IMR-90 (cell line): ENCODE measurements at regions not wholly inside any gene's neighbourhood (a gene's known extent, or its start where the extent isn't known, plus 50 kb on each side); places are given as distances from the start of the nearest gene placed in this dataset.

Experiments used
- ATAC-seq: fragments of 200-7000 bp; cut with Tn5 transposase; 2 replicates; pipeline ENCODE4 v1.9.1; 2020; ENCODE audit warnings: low read depth, mild to moderate bottlenecking, moderate library complexity
- BruUV-seq: library from RNA; stranded (reverse); fragments of 400-500 nt; replicated peaks from 2 replicates; lab custom pipeline; 2021; lab: Mats Ljungman, UMichigan
- CTCF ChIA-PET: fragments of 300-600 bp; formaldehyde crosslinking; extraction: SDS; loops from one replicate; lab custom pipeline; 2021; ENCODE audit warnings: antibody characterized with exemption; lab: Yijun Ruan, JAX
- POLR2A ChIA-PET: fragments of 300-600 bp; sonication (Branson Sonifier 250); formaldehyde crosslinking; loops from one replicate; lab custom pipeline; 2022; ENCODE audit warnings: antibody characterized with exemption; ENCODE audit not compliant: unreplicated experiment; lab: Charles Lee
- DNase-seq: peaks from one replicate; pipeline ENCODE4 v3.0.0; 2013
- H2AFZ ChIP-seq: replicated peaks from 2 replicates; pipeline ENCODE3; 2013; ENCODE audit warnings: low read length, mild to moderate bottlenecking; ENCODE audit not compliant: poor library complexity
- H2AK5ac ChIP-seq: 2 replicates; pipeline ENCODE4 v1.6.1; 2013; ENCODE audit warnings: low read depth, low read length, inconsistent platforms
- H2AK9ac ChIP-seq: replicated peaks from 2 replicates; pipeline ENCODE3; 2013; ENCODE audit warnings: mild to moderate bottlenecking, low read depth, low read length, moderate library complexity; ENCODE audit not compliant: poor library complexity
- H2BK120ac ChIP-seq: 2 replicates; pipeline ENCODE4 v1.6.1; 2013; ENCODE audit warnings: low read depth, low read length, inconsistent platforms
- H2BK15ac ChIP-seq: 3 replicates; pipeline ENCODE4 v1.6.1; 2013; ENCODE audit warnings: low read depth, low read length, inconsistent platforms
- H2BK20ac ChIP-seq: 2 replicates; pipeline ENCODE4 v1.6.1; 2013; ENCODE audit warnings: low read depth, mild to moderate bottlenecking, inconsistent platforms, low read length, moderate library complexity
- H2BK5ac ChIP-seq: 2 replicates; pipeline ENCODE4 v1.6.1; 2013; ENCODE audit warnings: mild to moderate bottlenecking, low read depth, low read length, inconsistent platforms; ENCODE audit not compliant: poor library complexity, severe bottlenecking
- H3K14ac ChIP-seq: replicated peaks from 2 replicates; pipeline ENCODE4 v1.6.1; 2013; ENCODE audit warnings: low read depth, low read length, inconsistent platforms
- H3K18ac ChIP-seq: 2 replicates; pipeline ENCODE4 v1.6.1; 2013; ENCODE audit warnings: low read depth, low read length, control low read depth
- H3K23ac ChIP-seq: 2 replicates; pipeline ENCODE4 v1.6.1; 2013; ENCODE audit warnings: low read depth, low read length, inconsistent platforms
- H3K27ac ChIP-seq: 2 replicates; pipeline ENCODE4 v1.5.1; 2013; ENCODE audit warnings: mild to moderate bottlenecking, control low read depth, low read length; ENCODE audit not compliant: insufficient read depth
- H3K27me3 ChIP-seq: 2 replicates; pipeline ENCODE4 v1.6.1; 2013; ENCODE audit warnings: low read length; ENCODE audit not compliant: control insufficient read depth, insufficient read depth
- H3K36me3 ChIP-seq: 2 replicates; pipeline ENCODE4 v1.6.1; 2013; ENCODE audit warnings: low read length, mixed read lengths; ENCODE audit not compliant: control insufficient read depth, insufficient read depth
- H3K4ac ChIP-seq: 2 replicates; pipeline ENCODE4 v1.6.1; 2013; ENCODE audit warnings: low read depth, low read length, inconsistent platforms
- H3K4me1 ChIP-seq: 2 replicates; pipeline ENCODE4 v1.6.1; 2013; ENCODE audit warnings: low read length, mixed read lengths; ENCODE audit not compliant: control insufficient read depth, insufficient read depth
- H3K4me2 ChIP-seq: 2 replicates; pipeline ENCODE4 v1.6.1; 2013; ENCODE audit warnings: low read depth, mild to moderate bottlenecking, control low read depth, low read length, moderate library complexity
- H3K4me3 ChIP-seq: 2 replicates; pipeline ENCODE4 v1.5.1; 2013; ENCODE audit warnings: low read depth, mild to moderate bottlenecking, control low read depth, low read length, moderate library complexity; ENCODE audit not compliant: insufficient read depth
- H3K56ac ChIP-seq: 2 replicates; pipeline ENCODE4 v1.6.1; 2013; ENCODE audit warnings: low read length, inconsistent platforms; ENCODE audit not compliant: insufficient read depth; ENCODE audit errors: extremely low read depth
- H3K79me1 ChIP-seq, 2 experiments: 2 replicates each; pipeline ENCODE4 v1.6.1; 2013; ENCODE audit warnings: low read length in 2 of 2, inconsistent platforms in 1 of 2, low read depth in 1 of 2
- H3K9ac ChIP-seq: 2 replicates; pipeline ENCODE4 v1.6.1; 2013; ENCODE audit warnings: low read depth, low read length, control low read depth
- H3K9me1 ChIP-seq: 2 replicates; pipeline ENCODE4 v1.6.1; 2013; ENCODE audit warnings: low read length, inconsistent platforms; ENCODE audit not compliant: insufficient read depth
- H3K9me3 ChIP-seq: 2 replicates; pipeline ENCODE4 v1.6.1; 2013; ENCODE audit warnings: low read length; ENCODE audit not compliant: control insufficient read depth, insufficient read depth
- H4K20me1 ChIP-seq: 2 replicates; pipeline ENCODE4 v1.6.1; 2013; ENCODE audit warnings: low read length, inconsistent platforms; ENCODE audit not compliant: insufficient read depth
- H4K5ac ChIP-seq: 2 replicates; pipeline ENCODE4 v1.6.1; 2013; ENCODE audit warnings: mild to moderate bottlenecking, low read depth, low read length, control low read depth
- H4K8ac ChIP-seq, 2 experiments: 2 replicates each; pipeline ENCODE4 v1.6.1; 2013; ENCODE audit warnings: low read depth in 2 of 2, low read length in 2 of 2, control low read depth in 1 of 2, inconsistent platforms in 1 of 2
- H4K91ac ChIP-seq: 2 replicates; pipeline ENCODE4 v1.6.1; 2013; ENCODE audit warnings: low read depth, low read length, inconsistent platforms; ENCODE audit not compliant: insufficient read depth
- CEBPB ChIP-seq: IDR thresholded peaks from 2 replicates; pipeline ENCODE4 v1.6.1; 2012; ENCODE audit warnings: low read depth, low read length, improper control_type of control experiment
- CHD1 ChIP-seq: IDR thresholded peaks from 2 replicates; pipeline ENCODE4 v1.6.1; 2012; ENCODE audit warnings: low read depth, low read length, improper control_type of control experiment
- FOS ChIP-seq: fragments of 150-350 bp; IDR thresholded peaks from 2 replicates; pipeline ENCODE4 v1.6.1; 2016; ENCODE audit warnings: low read depth, low read length
- MAFK ChIP-seq: IDR thresholded peaks from 2 replicates; pipeline ENCODE4 v1.6.1; 2012; ENCODE audit warnings: low read depth, low read length, improper control_type of control experiment
- MAZ ChIP-seq: IDR thresholded peaks from 2 replicates; pipeline ENCODE4 v1.6.1; 2012; ENCODE audit warnings: low read depth, mild to moderate bottlenecking, low read length, improper control_type of control experiment, moderate library complexity, borderline replicate concordance
- MXI1 ChIP-seq: IDR thresholded peaks from 2 replicates; pipeline ENCODE4 v1.6.1; 2012; ENCODE audit warnings: low read depth, mild to moderate bottlenecking, low read length, moderate library complexity, borderline replicate concordance
- NFE2L2 ChIP-seq: fragments of 150-350 bp; IDR thresholded peaks from 2 replicates; pipeline ENCODE4 v1.6.1; 2016; ENCODE audit warnings: low read depth, mild to moderate bottlenecking, low read length
- POLR2A ChIP-seq: IDR thresholded peaks from 2 replicates; pipeline ENCODE4 v1.6.1; 2012; ENCODE audit warnings: mild to moderate bottlenecking, low read depth, low read length
- RAD21 ChIP-seq: IDR thresholded peaks from 2 replicates; pipeline ENCODE4 v1.6.1; 2012; ENCODE audit warnings: low read length, improper control_type of control experiment
- RCOR1 ChIP-seq: IDR thresholded peaks from 2 replicates; pipeline ENCODE4 v1.6.1; 2012; ENCODE audit warnings: mild to moderate bottlenecking, low read length, improper control_type of control experiment; ENCODE audit not compliant: insufficient replicate concordance
- RFX5 ChIP-seq: IDR thresholded peaks from 2 replicates; pipeline ENCODE4 v1.8.0; 2012; ENCODE audit warnings: low read depth, mild to moderate bottlenecking, low read length, moderate library complexity
- SMC3 ChIP-seq: fragments of 150-350 bp; IDR thresholded peaks from 2 replicates; pipeline ENCODE4 v1.6.1; 2016; ENCODE audit warnings: low read depth, mild to moderate bottlenecking, antibody characterized with exemption, low read length, moderate library complexity
- WGBS, 2 experiments: methylation state at CpG; one replicate each; pipeline versions ENCODE4 v1.1.5 to v1.1.7; 2013; ENCODE audit warnings: missing lambda C conversion rate in 2 of 2; ENCODE audit not compliant: insufficient read length in 1 of 2; ENCODE audit errors: extremely low coverage in 2 of 2; 5-methylcytosine and 5-hydroxymethylcytosine counted together
- dilution Hi-C: fragments of 300-500 bp; cut with HindIII; formaldehyde crosslinking; loops from one replicate; pipeline ENCODE4 v1.14.3; 2018; ENCODE audit warnings: low sequenced_read_pairs; ENCODE audit not compliant: unreplicated experiment
- in situ Hi-C: fragments of 300-500 bp; cut with MboI; formaldehyde crosslinking; loops from 3 replicates; pipeline ENCODE4 v1.14.3; 2019; ENCODE audit warnings: low sequenced_read_pairs, inconsistent platforms, mixed read lengths
- intact Hi-C: fragments of 100-400 bp; cut with micrococcal nuclease; formaldehyde crosslinking; loops from 2 replicates; pipeline ENCODE4 v1.10.0; 2022
- TF ChIP-seq, protein P1 (sequence below): fragments of 150-350 bp; IDR thresholded peaks from 2 replicates; pipeline ENCODE4 v1.6.1; 2016; ENCODE audit warnings: low read depth, mild to moderate bottlenecking, low read length, moderate library complexity, borderline replicate concordance
- TF ChIP-seq, protein P2 (sequence below): fragments of 150-350 bp; IDR thresholded peaks from 2 replicates; pipeline ENCODE4 v1.6.1; 2017; ENCODE audit warnings: mild to moderate bottlenecking, antibody characterized with exemption, low read length, low read depth

DNA sequence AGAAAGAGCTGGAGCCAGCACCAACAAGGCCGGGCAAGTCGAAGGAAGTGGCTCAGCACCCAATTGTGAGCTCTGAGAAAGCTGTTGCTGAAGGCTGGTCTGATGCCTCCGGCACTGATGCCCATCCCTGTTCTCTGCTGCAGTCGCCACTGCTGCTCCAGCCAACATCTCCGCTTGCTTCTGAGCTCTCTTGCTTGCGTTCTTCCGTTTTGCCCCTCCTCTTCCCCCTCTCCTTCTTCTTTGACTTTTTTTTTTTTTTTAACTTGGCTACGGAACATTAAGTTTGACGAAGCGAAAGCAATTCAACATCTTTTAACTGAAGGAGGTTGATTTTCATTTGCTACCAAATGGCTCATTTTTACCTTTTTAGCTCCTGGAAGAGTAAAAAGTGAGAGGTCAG is 442.9 kb downstream of the MCTP2 start:
- CTCF ChIA-PET = interaction anchor here (0.7 kb wide), 1 partner anchor 245 kb away, joined by 3 read pairs; no protein-coding TSS in a partner anchor
- 63% methylated on average over 7 of the region's 10 CpGs; no CpG with 5 or more reads in 1 of the 2 experiments for WGBS, 2 experiments
- Histone ChIP-seq H4K5ac (no peak overlapping the region), H2BK15ac (no peak overlapping the region), H3K79me1 (no peaks in the 10 kb centered on the region), H3K9me1 (no peaks in the 10 kb centered on the region), H4K20me1 (no peaks in the 10 kb centered on the region), H2AK5ac (no peak overlapping the region), H3K4me2 (no peak overlapping the region), H3K36me3 (no peaks in the 10 kb centered on the region), H2AK9ac (no peak overlapping the region), H3K14ac (no peak overlapping the region), H3K56ac (no peak overlapping the region), H2BK5ac (no peak overlapping the region), H3K27me3 (no peaks in the 10 kb centered on the region), H3K9me3 (peaks cover 2% of the 10 kb centered on the region; the same call in 1 of the 2 replicates), H2BK120ac (no peak overlapping the region), H3K18ac (no peak overlapping the region), H3K23ac (no peak overlapping the region), H4K8ac (no peak overlapping the region), H3K9ac (no peak overlapping the region), H3K4ac (no peak overlapping the region), H2BK20ac (no peak overlapping the region), H3K4me1 (no peaks in the 10 kb centered on the region), H2AFZ (no peak overlapping the region), H3K27ac (no peak overlapping the region), H3K4me3 (no peak overlapping the region), H4K91ac (no peak overlapping the region)
- POLR2A ChIA-PET = no interaction called here
- no TSS peak for BruUV-seq
- intact Hi-C loops (no loop called here), in situ Hi-C loops (no loop called here), dilution Hi-C loops (no loop called here)
- TF ChIP-seq CEBPB = no peak
- no peak for TF ChIP-seq RFX5
- TF ChIP-seq, protein P1, sequence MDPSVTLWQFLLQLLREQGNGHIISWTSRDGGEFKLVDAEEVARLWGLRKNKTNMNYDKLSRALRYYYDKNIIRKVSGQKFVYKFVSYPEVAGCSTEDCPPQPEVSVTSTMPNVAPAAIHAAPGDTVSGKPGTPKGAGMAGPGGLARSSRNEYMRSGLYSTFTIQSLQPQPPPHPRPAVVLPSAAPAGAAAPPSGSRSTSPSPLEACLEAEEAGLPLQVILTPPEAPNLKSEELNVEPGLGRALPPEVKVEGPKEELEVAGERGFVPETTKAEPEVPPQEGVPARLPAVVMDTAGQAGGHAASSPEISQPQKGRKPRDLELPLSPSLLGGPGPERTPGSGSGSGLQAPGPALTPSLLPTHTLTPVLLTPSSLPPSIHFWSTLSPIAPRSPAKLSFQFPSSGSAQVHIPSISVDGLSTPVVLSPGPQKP = no peak
- TF ChIP-seq RAD21 = no peak
- TF ChIP-seq FOS = no peak
- TF ChIP-seq MXI1 = no peak
- TF ChIP-seq MAFK = no peak
- TF ChIP-seq, protein P2, sequence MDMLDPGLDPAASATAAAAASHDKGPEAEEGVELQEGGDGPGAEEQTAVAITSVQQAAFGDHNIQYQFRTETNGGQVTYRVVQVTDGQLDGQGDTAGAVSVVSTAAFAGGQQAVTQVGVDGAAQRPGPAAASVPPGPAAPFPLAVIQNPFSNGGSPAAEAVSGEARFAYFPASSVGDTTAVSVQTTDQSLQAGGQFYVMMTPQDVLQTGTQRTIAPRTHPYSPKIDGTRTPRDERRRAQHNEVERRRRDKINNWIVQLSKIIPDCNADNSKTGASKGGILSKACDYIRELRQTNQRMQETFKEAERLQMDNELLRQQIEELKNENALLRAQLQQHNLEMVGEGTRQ = no peak
- TF ChIP-seq CHD1 = no peak
- TF ChIP-seq MAZ = no peak
- no peak for TF ChIP-seq SMC3
- TF ChIP-seq RCOR1 = no peak
- TF ChIP-seq POLR2A = no peak
- TF ChIP-seq NFE2L2 = no peak
- DNase-seq (no peak), ATAC-seq (no peak)
